ENCODE measurements at regions not wholly inside any gene's neighbourhood (a gene's known extent, or its start where the extent isn't known, plus 50 kb on each side); places are given as distances from the start of the nearest gene placed in this dataset.

GRCh38 chr21:28731700-28732321, 260.9 kb downstream of the LTN1 start:
- no peak for DNase-seq
- H3K9me3 ChIP-seq: no peaks in the 10 kb centered on the region
- no peak overlapping the region for H3K4me3 ChIP-seq
- H3K36me3 ChIP-seq: no peaks in the 10 kb centered on the region
- H3K4me1 ChIP-seq: no peaks in the 10 kb centered on the region
- no peaks in the 10 kb centered on the region for H3K27me3 ChIP-seq
- TF ChIP-seq CTCF (IDR thresholded peaks at IDR 0.05): no peak
- no peak for TF ChIP-seq POLR2A (IDR thresholded peaks at IDR 0.05)
- intact Hi-C loops (cut with DNase I; ENCODE audit: low total_unique reads): no loop called here
- no peak overlapping the region for H3K27ac ChIP-seq

- intact Hi-C loops (cut with DNase I; ENCODE audit: low total_unique reads): no loop called here
- Histone ChIP-seq H3K9me3 (no peaks in the 10 kb centered on the region), H3K27me3 (no peaks in the 10 kb centered on the region), H3K36me3 (no peaks in the 10 kb centered on the region), H3K4me3 (no peak overlapping the region), H3K4me1 (no peaks in the 10 kb centered on the region), H3K27ac (no peak overlapping the region)
- TF ChIP-seq POLR2A (IDR thresholded peaks at IDR 0.05) (no peak), CTCF (IDR thresholded peaks at IDR 0.05) (no peak)
- DNase-seq: no peak
Observed at GRCh38 chr21:28729887-28730286, 262.8 kb downstream of the LTN1 start.

- TF ChIP-seq POLR2A (IDR thresholded peaks at IDR 0.05) (no peak), CTCF (IDR thresholded peaks at IDR 0.05) (no peak)
- Histone ChIP-seq H3K27me3 (no peaks in the 10 kb centered on the region), H3K4me3 (no peak overlapping the region), H3K4me1 (no peaks in the 10 kb centered on the region), H3K36me3 (no peaks in the 10 kb centered on the region), H3K9me3 (no peaks in the 10 kb centered on the region), H3K27ac (no peak overlapping the region)
- intact Hi-C loops (cut with DNase I; ENCODE audit: low total_unique reads): no loop called here
- DNase-seq: no peak
Observed at GRCh38 chr21:28727809-28728208, 264.9 kb downstream of the LTN1 start.

GRCh38 chr21:28725396-28725795, 267.3 kb downstream of the LTN1 start:
- TF ChIP-seq CTCF (IDR thresholded peaks at IDR 0.05) (no peak), POLR2A (IDR thresholded peaks at IDR 0.05) (no peak)
- Histone ChIP-seq H3K4me1 (no peaks in the 10 kb centered on the region), H3K4me3 (no peak overlapping the region), H3K9me3 (no peaks in the 10 kb centered on the region), H3K36me3 (no peaks in the 10 kb centered on the region), H3K27ac (no peak overlapping the region), H3K27me3 (no peaks in the 10 kb centered on the region)
- DNase-seq: no peak
- intact Hi-C loops (cut with DNase I; ENCODE audit: low total_unique reads): no loop called here

- intact Hi-C loops (cut with DNase I; ENCODE audit: low total_unique reads): no loop called here
- Histone ChIP-seq H3K4me1 (no peaks in the 10 kb centered on the region), H3K4me3 (no peak overlapping the region), H3K9me3 (no peaks in the 10 kb centered on the region), H3K27me3 (no peaks in the 10 kb centered on the region), H3K36me3 (no peaks in the 10 kb centered on the region), H3K27ac (no peak overlapping the region)
- DNase-seq: no peak
- no peak for TF ChIP-seq POLR2A (IDR thresholded peaks at IDR 0.05)
- no peak for TF ChIP-seq CTCF (IDR thresholded peaks at IDR 0.05)
Observed at GRCh38 chr21:28723646-28724045, 269.0 kb downstream of the LTN1 start.

Data from uterus (tissue), 3 donors.